GM19351 (cell line): ENCODE measurements at regions not wholly inside any gene's neighbourhood (a gene's known extent, or its start where the extent isn't known, plus 50 kb on each side); places are given as distances from the start of the nearest gene placed in this dataset.
"Not testable (repeated sequence)": the region's sequence is repeated elsewhere in the genome, so short reads cannot be mapped to it uniquely, and the experiment has no call there.

Experiments used
- ATAC-seq: cut with Tn5 transposase; IDR thresholded peaks from one replicate; pipeline ENCODE4 v1.9.1; 2021; ENCODE audit warnings: mild to moderate bottlenecking, moderate library complexity; ENCODE audit not compliant: unreplicated experiment

DNA sequence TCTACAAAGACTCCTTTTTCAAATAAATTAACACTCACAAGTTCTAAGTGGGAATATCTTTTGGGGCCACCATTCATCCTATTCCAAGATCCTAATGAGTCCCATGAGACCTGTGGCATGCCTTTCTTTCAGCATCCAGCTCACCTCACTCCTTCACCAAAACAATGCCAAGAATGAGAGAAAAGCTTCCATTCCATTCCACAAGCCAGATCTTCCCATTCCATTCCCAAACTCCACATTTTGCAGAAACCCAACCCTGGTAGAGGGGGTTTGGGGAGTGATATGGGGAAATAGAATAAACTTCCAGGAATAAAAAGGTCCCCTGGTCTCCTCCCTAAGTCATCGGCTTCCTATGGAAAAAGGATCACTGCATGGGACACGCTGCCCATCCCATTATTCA lies 392.2 kb downstream of the NPIPA8 start:
- no peak for ATAC-seq

DNA sequence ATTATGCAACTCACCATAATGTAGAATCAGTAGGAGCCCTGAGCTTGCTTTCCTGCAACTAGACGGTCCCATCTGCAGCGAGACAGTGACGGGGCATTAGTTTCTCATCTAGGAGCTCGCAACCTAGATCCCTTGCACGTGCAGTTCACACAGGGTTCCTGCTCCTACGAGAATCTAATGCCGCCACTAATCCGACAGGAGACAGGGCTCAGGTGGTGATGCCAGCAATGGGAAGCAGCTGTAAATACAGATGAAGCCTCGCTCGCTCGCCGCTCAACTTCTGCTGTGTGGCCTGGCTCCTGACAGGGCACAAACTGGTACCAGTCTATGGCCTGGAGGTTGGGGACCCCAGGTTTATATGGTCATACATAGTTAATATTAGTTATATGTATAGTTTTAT lies 394.5 kb downstream of the NPIPA8 start:
- ATAC-seq: no peak

DNA sequence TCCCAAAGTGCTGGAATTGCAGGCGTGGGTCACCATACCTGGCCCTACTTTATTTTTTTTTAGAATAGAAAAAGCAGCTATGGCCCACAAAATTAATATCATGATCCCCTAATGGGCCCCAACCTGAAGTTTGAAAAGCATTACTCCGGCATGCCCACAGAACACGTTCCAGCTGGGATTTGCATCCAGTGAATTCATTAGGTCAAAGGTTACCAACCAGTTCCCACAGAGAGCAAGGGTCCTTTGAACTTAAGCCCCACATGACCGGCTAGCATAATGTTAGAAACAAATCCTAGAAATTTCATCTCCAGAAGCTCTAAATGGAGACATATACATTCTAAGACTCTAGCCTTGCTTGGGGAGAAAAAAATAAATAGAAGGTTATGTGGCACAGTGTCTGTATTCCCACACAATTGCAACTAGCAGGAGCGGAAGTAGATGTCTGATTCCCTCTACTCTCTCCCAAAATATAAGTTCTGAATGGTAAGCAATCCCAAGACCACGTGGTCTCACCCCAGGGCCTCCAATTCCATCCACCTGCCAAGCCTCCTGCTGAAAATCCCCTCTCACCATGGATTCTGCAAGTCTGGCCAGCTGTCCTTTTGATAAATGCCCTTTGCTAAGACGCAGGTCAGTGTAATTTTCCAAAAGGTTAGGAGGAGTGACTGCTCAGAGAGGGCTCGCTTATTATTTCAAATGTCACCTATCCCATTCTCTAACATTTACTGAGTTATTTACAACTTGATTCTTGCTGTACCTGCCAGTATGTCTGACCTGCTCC lies 395.8 kb downstream of the NPIPA8 start:
- no peak for ATAC-seq

DNA sequence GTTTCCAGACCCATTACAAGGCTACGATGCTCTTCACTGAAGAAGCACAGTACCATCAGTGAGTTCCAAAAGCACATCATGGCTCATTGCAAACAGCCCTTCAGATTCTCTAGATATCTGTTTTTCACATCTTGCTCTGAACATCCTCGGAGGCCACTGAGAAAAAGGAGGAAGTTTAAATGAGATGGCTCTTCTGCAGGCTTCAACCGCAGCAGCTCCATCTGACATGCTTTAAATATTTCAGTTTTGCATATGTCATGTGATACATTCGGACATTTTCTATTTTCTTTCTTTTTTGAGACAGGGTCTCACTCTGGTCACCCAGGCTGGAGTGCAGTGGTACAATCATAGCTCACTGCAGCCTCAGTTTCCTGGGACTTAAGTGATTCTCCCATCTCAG lies 396.8 kb downstream of the NPIPA8 start:
- peak; percentile 70 for ATAC-seq

DNA sequence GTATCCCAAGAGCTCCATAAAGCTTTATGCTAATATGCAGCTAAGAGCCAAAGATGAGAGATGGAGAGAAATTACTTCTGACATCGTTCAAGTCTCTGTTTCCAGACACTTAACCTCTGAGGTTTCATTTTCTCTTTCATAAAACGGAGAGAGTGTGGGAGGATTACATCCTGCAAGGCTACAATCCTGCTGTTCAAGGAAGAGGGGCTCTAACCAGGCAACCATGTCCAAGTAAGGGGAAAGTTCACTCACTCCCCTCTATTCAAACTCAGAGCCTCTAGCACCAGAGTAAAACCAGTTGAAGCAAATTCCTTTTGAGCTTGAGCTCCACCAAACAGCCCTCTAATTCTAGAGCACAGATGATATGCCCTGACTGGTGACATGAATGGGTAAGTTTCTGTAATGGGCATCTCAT lies 397.4 kb downstream of the NPIPA8 start:
- ATAC-seq: peak; percentile 60

DNA sequence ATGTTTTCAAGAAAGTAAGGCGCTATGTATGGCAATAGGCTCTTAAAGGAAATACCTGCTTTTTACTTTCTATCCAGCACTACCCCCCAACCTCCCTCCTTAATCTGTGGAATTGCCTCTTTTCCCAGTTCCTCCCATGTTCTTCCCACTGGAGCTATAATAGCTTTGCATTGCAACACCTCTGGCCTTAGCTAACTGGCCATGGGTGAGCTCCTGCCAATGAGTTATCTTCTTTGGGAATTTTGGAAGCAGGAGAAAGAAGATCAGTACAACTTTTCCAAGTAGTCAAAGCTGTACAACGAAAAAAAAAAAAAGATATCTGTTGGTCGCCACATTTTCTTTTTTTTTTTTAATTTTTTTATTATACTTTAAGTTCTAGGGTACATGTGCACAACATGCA lies 398.0 kb downstream of the NPIPA8 start:
- ATAC-seq: no peak

DNA sequence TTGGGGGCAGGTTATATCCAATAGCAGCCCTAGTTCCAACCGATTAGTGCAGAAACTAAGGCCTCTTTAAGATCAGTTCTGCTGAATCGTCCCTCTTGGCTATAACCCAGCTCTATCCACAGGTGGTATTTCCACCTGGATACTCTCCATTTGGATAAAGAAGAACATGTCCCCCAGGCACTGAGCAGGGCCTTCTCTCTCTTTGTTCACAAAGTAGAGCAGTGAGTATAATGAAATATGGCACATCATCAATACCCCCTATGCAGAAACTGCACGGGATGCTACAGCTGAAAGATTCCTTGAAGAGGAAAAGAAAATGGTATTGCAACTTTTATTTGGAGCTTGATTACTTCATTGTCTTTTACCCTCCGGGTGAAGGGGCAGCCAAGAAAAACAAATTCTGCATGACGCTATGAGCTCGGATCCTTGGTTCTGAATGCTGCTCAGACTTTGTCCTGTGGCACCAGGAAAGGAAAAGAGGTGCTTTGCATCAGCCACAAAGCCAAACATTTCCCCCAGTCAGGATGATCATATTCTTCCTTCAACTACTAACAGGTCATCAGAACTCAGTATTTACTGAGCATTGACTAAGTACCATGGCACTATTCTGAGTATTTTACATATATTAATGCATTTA lies 399.7 kb downstream of the NPIPA8 start:
- no peak for ATAC-seq

DNA sequence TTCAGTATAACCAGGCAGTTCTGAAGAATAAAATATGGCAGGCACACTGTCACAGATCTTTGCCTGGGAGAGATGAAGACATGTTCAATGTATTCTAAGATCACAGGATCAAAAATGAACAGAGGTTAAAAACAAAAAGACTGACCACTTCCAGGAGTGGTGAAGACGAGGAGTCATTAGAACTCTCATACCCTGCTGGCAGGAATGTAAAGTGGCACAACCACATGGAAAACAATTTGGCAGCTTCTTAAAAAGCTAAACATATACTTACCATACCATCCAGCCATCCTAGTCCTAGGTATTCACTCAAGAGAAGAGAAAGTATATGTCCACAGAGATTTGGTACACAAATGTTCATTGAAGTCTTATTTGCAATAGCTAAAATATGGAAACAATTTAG lies 406.3 kb downstream of the NPIPA8 start:
- no peak for ATAC-seq

DNA sequence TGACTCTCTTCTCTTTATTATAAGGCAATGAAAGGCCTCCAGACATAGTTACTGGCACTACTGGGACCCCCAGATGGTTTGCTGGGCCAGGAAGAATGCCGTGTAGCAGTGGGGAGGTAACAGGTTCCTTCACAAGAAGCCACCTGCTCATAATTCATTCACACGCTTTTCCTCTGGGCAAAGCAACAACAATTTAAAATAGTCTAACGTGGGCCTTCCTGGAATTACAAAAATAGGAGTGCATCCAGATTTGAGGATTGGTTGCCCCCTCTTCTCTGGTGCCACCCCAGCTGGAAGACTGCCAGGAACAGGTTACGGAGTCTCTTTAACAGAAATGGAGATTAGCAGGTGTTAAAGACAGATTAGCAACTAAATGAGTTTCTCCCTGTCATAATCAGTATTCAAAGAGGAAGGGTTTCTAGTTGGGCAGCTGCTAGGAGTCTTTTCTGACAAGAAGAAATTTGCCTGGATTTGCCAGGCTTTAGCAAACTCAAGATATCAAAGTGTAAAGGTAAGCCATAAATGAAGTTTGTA lies 409.6 kb downstream of the NPIPA8 start:
- ATAC-seq: no peak

DNA sequence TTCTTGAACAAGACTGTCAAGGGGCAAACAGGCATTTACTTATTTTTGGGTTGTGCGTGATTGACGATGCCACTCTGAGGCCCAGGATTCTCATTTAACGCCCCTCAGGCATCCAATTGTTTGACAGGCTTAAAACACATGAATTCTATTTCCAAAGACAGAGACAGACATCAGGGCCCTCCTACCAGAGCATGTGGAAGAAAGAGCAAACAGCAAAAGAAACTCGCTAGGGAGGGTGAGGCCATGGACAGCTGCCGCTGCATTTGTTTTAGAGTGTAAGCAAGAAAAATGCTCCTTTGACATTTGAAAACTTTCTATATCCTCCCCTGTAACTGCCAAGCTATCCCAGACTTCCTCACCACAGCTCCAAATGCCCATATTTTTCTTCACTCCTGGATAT lies 410.1 kb downstream of the NPIPA8 start:
- ATAC-seq: no peak

DNA sequence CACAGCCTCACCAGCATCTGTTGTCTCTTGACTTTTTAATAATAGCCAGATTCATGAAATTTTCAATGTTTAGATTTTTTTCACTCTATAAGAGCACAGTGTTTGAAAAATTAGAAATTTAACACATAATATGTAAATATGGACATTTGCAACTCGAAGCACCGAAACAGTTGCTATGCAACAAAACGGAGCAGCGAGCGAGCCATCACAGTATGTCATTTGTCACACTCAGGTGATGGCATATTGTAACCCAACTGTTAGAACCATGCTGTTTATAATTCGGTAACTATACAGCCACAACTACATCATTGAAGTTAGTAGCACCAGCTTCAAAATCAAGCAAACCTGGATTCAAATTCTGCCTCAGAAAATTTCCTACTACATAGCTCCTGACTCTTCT lies 410.8 kb downstream of the NPIPA8 start:
- ATAC-seq: no peak

DNA sequence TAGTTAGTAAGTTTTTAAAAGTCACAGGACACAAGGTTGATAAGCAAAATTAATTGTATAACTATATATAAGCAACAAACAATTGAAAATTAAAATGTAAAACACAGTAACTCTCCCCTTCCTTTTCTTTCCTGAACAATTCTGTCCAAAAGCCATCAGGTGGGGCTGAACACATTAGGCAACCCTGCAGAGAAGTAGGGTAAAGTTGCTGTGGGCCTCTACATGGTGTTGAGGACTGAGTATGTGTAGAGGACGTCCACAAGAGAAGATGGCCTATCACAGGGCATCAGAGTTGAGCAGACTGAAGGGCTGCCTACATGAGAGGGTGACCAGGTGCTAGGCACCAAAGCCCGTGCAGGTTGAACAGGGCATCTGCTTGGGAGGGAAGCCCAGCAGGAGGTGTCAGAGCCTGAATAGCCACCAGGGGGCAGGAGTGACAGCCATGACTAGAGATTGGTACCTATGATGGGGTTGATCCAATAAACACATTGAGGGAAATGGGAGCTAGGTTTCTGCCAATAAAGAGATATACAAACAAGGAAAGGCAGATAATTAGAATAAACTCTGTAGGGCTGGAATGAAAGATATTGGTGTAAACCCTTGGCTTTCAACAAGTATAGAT lies 415.1 kb downstream of the NPIPA8 start:
- peak; percentile 64 for ATAC-seq

DNA sequence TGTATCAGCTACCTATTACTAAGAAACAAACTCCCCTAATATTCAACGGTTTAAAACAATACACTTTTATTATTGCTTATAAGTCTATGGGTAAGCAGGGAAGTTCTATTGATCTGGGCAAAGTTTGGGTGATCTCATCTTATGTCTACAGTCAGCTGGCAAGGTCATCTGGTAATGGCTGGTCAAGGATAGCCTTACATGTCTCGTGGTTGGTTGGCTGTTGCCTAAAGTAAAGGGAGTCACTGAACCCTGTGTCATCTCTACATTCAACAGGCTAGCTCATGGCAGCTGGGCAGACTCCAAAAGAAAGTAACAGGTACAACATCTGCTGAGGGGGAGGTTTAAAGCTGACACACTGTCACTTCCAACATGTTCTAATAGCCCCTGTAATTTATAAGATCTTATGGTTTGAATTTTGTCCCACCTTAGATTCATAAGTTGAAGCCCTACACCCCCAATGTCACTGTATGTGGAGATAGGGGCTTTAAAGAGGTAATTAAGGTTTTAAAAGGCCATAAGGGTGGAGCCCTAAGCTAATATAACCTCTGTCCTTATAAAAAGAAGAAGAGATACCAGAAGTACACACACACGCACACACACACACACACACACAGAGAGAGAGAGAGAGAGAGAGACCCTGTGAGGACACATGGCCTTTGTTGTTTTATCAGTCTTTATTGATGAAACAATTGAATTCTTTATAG lies 419.1 kb downstream of the NPIPA8 start:
- no peak for ATAC-seq

DNA sequence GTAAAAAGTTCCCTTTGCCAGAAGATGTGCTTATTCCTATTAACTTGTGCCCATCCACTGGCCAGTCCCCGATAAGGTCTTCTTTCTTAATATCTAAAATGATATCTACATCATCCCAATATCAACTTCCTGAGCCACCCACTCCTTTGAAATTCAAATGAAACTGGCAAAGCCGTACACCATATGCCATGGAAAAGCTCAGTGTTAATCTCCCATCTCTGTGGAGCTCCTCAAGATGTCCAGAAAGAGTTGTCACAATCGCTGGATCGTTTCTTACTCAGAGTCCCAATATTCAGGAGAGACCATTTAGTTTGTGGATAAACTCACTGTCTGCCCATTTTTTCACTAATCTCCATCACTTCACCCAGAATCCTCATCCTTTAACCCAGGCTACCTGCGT lies 420.7 kb downstream of the NPIPA8 start:
- ATAC-seq: no peak

DNA sequence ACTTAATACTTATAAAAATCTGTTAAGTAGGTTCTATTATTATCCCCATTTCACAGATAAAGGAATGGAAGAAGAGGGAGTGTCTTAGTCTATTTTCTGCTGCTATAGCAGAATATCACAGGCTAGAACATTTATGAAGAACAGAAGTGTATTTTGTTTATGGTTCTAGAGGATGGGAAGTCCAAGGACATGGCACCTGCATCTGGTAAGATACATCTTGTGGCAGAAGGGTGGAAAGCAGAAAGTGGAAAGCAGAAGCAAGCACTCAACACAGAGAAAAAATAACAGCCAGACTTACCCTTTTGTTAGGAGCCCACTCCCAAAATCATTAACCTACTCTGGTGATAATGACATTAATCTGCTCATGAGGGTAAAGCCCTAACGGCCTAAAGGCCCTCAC lies 422.4 kb downstream of the NPIPA8 start:
- no peak for ATAC-seq

DNA sequence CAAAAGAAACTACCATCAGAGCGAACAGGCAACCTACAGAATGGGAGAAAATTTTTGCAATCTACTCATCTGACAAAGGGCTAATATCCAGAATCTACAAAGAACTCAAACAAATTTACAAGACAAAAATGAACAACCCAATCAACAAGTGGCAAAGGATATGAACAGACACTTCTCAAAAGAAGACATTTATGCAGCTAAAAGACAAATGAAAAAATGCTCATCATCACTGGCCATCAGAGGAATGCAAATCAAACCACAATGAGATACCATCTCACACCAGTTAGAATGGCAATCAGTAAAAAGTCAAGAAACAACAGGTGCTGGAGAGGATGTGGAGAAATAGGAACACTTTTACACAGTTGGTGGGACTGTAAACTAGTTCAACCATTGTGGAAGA lies 425.0 kb downstream of the NPIPA8 start:
- not testable (repeated sequence) for ATAC-seq

DNA sequence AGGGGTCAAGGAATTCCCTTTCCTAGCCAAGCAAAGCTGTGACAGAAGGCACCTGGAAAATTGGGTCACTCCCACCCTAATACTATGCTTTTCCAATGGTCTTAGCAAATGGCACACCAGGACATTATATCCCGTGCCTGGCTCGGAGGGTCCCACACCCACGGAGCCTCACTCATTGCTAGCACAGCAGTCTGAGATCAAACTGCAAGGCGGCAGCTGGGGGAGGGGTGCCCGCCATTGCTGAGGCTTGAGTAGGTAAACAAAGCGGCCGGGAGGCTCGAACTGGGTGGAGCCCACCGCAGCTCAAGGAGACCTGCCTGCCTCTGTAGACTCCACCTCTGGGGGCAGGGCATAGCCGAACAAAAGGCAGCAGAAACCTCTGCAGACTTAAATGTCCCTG lies 429.9 kb downstream of the NPIPA8 start:
- ATAC-seq: not testable (repeated sequence)

DNA sequence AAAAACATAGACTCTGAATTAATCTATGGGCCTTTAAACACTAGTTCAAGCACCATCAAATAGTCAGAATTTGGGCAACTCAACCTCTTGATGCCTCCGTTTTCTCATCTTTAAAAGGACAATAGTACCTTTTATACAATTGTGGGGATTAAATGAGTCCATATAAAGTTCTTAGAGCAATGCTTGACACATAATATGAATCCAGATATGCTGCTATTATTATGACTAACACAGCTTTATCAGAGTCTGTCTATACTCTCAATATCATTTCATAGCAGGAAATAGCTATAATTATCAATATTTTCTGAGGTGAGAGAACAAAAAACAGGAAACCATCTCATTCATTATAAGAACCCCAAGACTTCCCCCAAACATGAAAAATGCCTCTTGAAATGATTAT lies 430.5 kb upstream of the XYLT1 start:
- no peak for ATAC-seq

DNA sequence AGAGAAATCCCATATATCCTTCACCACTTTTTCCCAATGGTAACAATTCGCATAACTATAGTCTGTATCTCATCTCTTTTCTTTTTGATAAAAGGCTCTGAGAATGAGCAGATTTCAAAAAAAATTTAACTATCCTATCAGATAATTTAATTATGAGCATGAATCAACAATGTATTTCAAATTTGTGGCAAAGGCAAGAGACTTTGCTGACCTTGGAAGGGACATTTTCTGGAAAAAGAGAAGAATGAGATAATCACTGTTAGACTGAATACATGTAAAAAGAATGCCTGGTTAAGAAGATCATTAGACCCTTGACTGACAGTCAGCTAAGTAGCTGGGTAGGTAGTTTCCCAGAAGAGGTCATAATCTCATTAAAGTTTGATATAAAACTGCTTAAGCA lies 428.4 kb upstream of the XYLT1 start:
- ATAC-seq: no peak

DNA sequence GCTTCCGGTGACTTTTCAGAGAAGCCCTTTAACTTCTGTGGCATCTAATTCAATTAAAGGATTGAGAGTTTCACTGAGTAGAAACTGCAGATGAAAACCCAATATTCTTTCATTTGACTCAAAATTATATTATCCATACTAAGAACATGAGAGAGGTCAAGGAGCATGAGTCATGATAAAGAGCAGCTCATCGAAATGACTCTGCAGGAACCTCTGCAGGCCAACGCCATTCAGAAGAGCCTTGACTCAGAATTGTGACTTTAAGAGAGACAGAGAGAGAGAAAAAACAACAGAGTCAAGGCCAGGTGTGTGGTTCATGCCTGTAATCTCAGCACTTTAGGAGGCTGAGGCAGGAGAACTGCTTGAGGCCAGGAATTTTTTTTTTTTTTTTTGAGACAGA lies 417.2 kb upstream of the XYLT1 start:
- ATAC-seq: no peak

DNA sequence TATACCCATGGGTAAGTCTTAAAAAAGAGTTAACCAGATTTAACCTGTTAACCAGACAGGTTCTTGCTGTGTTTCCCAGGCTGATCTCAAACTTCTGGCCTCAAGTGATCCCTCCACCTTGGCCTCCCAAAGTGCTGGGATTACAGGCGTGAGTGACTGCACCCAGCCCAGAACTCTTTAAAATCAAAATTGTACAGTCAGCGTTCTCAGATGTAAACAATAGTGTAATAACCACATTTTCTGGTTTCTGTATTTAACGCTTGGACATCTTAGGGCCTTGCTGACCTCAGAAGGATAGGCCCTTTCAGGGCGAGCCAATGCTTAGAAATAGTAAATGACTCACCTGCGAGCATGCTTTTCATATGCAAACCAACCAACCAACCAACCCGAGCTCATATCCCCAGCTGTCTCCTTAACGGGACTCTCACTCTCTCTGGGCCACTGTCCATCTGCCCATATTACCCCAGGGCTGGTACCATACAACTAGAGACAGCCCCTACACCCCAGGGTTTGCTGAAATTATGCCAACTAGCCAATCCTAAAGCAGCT lies 415.0 kb upstream of the XYLT1 start:
- no peak for ATAC-seq
